Stimulated activated CD4-positive, alpha-beta T cell treated with anti-CD3 and anti-CD28 coated beads, Interleukin-12 subunit alpha, Interleukin-12 subunit beta, amount 100 ng/mL, for 48 hours (primary cell): ENCODE measurements at regions not wholly inside any gene's neighbourhood (a gene's known extent, or its start where the extent isn't known, plus 50 kb on each side); places are given as distances from the start of the nearest gene placed in this dataset.
"Not testable (repeated sequence)": the region's sequence is repeated elsewhere in the genome, so short reads cannot be mapped to it uniquely, and the experiment has no call there.

Experiments used
- DNase-seq, 3 donors: peaks; one replicate each; pipeline ENCODE4 v3.0.0-alpha.2; 2020; ENCODE audit warnings: low read depth in 2 of 3, low spot score in 1 of 3

DNA sequence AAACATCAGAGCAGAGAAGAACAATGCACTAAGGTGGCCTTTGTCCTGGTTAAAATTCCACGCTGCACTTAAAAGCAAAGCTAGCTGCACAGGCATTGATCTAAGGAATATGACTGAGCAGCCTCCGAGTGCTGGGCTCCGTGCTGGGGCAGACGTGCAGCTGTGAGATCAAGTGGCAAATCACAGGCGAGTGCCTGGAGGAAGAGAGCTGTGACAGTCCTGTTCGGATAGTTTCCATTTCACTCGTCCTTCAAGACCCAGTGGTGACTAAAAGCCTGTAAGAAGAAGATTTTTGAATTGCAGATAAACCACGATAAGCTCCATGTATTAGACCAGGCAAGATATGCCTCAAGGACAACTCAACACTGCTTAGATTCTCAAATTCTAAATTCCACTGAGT, 247.9 kb downstream of the ANKRD60 start:
- DNase-seq: no peak

DNA sequence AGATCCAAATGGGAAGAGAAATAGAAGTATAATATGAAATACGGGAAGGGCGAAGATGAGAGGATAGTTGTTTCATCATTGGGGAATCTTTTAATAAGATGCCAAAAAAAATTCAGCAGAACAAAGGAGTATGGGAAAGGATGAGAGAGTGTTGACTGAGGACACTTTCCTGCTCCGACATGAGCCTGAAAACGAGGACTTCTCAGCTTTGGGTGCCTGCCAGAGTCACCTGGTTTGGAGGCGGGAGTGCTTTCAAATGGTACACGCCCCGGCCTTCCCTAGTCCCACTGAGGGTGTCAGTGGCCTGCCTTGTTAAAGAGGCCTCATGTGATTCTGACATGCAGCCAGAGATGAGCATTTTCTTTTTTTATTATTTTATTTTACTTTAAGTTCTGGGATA, 250.9 kb downstream of the ANKRD60 start:
- DNase-seq: no peak

DNA sequence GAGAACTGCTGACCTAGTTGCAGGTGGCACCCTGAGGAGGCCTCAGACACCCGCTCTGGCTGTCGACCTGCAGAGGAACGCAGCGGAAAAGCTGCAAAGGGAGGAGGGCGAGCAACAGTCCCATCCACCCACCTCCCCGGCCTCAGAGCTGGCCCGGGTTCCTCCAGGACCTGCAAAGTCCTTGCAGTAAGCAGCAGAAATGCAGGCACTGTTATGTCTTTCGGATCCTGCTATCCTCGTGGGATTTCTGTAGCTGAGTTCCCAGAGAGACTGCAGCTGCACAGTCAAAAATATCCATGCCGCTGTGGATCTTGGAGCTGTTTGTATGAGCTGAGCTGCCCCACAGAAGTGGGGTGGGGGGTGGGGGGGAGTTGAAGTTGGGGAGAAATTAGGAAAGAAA, 251.3 kb downstream of the ANKRD60 start:
- DNase-seq: no peak

DNA sequence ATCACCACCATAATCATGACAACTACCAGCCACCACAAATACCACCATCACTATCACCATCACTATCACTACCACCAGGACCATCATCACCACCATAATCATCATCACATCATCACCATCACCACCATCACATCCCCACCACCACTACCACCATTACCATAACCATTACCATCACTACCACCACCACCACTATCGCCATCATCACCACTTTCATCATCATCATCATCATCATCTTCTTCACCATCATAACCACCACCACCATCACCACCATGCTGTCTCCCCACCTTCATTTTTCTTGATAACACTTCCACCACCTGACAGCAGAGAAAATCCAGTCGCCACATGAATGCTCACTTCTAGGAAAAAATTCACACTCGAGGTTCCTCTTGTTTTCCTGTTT, 253.6 kb downstream of the ANKRD60 start:
- DNase-seq: no peak

DNA sequence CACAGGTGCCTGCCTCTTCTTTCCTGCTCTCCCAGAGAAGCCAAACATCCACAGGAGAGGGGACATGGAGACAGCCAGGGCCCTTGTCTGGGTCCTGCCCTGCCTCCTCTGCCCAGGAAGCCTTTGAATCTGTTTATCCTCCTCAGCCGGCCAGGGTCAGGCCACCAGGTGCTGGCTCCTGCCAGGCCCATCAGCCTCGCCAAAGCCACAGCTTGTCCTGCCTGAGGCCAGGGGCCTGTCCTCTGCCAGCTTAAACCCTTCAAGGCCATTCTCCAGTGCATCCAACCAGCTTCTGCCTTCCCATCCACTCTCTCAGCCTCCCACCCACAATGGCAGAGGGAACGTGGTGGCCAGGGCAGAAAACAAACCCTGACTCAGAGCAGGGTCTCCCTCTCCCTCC, 254.6 kb downstream of the ANKRD60 start:
- DNase-seq: no peak

DNA sequence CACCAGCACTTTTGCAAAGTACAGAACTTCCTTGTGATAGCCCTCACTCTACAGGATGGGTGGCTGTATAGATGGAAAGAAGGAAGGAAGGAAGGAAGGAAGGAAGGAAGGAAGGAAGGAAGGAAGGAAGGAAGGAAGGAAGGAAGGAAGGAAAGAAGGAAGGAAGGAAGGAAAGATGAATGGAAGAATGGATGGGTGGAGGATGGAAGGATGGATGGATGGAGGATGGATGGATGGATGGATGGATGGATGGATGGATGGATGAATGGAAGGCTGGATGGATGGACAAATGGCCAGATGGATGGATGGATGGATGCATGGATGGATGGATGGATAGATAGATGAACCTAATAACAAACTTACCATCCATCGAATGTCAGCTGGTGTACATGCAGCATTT, 256.9 kb downstream of the ANKRD60 start:
- DNase-seq: not testable (repeated sequence)

DNA sequence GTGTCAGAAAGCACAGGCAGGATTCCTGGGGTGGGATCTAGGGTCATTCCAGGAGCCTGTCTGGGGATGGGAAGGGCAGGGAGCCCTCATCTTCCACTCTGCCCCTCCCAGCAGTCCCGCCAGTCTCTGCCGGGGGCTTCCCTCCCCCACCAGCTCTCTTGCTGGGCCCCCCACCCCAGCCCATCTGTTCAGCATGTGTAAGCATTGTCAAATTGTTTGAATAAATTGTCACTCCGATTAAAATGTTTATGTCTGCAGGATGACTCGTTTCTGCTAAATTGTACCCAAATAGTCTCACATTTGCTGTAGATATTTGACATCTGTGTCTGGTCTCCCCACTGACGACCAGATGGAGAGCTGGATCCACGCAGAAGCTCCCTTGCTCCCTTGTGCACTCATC, 257.6 kb downstream of the ANKRD60 start:
- no peak for DNase-seq

DNA sequence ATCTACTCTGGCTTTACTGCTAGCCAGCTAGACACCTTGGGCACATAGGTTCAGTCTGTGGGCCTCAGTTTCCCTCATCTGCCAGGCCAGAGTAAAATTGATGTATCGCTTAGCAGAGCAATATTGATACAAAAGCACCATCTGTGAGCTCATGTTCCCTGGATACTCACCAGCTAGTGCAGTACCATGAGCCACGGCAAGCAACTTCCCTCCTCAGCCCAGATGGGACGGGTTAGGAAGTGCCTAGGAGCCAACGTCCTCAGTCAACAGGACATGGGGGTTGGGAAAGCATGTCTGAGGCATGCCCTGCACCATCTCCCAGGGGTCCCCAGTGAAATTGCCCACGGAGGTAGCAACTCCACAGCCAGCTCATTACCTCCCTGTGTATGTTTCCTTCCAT, 258.3 kb downstream of the ANKRD60 start:
- no peak for DNase-seq

DNA sequence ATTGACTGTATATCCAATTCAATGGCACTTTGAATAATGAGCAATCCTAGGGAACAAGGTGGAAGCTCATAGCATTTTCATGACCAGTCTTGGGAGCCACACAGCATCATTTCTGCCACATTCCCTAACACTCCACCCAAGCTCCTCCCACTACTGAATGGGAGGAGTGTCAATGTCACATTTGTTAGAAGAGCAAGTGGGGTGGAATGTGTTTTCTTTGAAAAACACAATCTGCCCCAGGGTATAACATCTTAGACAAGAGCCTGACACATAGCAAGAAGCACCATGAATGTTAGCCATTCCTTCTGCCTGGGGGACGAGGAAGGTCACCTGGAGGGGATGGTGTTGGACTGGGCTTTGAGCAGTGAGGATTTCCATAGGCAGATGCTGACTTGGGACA, 258.3 kb upstream of the PMEPA1 start:
- no peak for DNase-seq

DNA sequence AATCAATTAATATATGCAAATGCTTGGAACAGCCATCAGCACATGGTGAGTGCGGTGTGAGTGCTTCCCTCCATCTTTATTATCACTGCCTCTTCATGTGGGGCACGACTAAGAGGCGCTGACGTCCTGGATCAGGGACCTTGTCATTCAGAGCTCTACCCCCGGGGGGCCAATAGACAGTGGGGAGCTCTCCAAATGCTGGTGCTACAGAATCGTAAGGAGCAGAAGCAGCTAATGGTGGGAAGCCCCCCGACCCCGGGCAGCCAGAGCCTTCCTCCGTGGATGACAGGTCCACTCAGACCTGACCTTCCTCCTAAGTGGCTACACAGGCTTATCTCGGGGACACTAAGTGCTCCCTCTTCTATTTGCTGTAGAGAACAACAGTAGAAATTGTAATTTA, 257.5 kb upstream of the PMEPA1 start:
- no peak for DNase-seq

DNA sequence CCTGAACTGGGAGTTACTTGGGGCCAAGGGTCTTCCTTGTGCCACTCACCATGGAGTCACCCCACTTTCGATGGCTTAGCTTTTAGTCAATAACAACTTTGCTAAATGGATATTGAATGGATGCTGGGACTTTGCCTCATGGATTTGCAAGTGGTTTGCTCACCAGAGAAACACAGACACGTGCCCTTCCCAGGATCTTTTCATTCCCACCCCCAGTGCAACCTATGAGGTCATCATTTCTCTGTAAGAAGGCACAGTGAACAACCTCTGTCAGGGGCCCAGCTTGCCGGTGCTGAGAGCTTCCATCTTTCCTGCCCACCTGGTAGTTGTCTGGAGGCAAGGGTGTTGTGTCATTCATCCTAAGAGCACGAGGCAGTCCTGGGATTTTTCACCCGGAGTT, 256.8 kb upstream of the PMEPA1 start:
- DNase-seq: no peak

DNA sequence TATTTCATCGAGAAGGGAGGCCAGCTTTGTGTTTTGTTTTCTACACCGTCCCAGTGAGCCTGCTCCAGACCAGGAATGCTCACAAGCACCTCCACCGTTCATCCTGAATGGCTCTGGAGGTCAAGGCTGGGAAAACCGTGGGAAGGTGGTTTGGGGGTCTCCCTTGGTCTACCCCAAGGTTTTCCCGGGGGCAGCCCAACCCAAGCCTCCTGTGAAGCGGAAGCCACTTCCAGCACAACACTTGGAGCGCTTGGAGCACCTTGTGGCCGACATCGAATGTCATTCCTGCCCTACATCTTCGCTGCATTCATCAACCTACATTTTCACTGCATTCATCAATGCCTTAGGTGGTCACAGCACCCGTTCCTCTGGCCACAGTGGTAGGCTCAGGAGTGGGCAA, 255.6 kb upstream of the PMEPA1 start:
- DNase-seq: no peak

DNA sequence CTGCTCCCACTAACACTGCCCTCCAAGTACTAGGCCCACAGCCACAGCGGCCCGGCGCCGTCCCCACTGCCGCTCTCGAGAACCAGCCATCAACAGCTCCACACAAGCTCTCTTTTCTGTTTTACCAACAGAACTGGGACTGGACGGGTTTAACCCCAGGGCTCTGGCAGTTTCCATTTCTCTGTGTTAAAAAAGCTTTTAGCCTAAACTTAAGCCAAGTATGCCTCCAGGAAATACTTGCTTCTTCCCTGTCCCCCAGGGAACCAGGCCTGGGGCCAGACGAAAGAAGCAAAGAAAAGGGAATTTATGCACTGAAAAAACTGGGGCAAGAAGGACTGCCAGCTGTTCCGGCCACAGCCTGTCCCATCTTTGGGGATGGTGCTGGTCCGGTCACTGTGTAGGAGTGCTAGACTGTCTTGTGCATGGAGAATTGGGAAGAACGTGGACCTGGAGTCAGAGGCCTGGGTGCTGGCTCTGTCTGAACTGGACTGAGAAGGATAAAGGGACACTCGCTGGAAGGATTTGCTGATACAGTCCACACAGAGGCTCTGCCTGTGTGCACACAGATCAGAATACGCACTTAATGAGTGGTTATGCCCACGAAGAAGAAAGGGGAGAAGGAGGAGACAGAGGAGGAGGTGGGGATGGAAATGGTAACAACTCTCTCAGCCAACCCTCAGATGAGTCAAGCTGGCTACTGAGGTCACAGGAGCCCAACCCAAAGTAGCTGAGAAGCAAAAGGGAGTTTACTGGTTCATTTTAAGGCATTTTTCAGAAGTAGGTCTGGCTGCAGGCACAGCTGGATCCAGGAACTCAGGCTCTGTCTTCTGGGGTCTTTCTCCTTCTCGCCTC, 254.4 kb upstream of the PMEPA1 start:
- no peak for DNase-seq

DNA sequence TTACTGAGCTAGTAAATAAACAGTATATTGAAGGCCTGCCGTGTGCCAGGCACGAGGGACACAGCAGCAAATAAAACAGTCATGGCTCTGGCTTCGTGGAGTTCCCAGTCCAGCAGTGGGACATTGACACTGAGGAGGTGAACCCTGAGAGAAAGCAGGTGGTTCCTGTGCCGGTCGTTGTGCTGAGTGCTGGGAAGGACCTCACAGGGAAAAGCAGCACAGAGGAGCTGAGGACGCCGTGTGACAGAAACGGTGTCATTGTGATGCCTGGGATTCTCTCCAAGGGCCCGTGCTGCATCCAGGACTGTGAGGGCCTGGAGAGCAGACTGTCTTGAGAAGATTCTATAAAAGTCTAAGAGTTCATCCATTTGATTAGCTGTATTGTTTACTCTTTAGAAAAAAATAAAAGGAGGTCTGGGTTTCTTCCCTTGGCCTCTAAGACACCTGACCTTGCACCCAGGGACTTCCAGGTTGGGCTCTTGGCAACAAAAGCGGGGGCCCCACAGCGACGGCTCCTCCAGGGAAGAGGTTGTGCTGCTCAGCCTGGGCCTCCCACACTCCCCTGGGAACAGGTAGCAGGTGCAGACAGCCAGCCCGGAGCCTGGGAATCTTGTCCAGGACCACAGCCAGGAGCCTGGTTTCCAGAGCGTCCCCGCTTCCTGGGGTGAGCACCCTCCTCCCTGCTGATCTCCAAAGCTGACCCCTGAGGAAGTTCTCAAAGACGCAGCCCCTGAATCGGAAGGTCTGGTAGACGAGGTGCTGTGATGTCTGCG, 251.2 kb upstream of the PMEPA1 start:
- DNase-seq: no peak

DNA sequence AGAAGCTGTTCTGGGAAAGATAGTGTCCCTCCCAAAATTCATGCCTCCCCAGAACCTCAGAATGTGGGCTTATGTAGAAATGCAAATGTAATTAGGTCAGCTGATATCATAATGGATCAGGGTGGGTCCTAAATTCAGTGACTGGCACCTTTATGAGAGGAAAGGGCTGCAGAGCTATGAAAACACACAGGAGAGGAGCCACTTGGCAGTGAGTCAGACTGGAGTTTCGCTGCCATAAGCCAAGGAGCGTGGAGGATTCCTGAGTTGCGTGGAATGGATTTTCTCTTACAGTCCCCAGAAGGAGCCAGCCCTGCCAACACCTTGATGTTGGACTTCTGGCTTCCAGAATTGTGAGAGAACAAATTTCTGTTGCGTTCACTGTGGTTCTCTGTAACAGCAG, 249.8 kb upstream of the PMEPA1 start:
- no peak for DNase-seq

DNA sequence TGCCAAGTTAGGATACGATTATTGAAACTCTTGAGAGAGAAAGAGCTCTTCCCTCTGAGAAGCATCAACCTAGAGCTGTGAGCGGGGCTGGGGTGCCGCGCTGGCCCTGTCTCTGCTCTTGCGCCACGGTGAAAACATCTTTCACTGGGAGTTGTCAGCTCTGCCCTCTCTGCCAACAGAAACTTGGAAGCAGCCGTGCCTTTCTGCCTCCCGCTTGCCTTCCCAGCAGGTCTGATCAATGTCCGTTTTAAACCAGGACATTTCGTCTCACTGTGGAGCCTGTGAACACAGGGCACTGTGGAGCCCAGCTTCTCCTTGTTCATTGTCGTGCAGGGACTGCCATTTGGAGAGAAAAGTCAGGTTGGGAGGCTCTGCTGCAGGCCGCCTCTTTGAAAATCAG, 249.2 kb upstream of the PMEPA1 start:
- no peak for DNase-seq

DNA sequence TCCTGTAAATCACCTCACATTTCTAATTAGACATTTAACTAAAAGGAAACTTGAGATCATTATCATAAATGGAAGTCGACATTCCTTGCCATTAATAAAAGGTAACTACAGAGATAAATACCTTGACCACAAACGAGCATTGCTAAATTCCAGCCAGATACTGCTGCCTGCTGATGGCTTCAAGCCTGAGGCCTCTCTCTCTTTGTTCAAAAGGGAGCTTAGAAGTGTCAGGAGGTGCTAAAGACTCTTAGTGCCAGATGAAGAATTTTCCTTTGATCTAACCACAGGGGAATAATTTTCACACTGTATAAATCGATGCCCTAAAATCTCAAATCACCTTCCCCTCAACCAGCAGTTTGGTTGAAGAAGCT, 248.2 kb upstream of the PMEPA1 start:
- DNase-seq: no peak

DNA sequence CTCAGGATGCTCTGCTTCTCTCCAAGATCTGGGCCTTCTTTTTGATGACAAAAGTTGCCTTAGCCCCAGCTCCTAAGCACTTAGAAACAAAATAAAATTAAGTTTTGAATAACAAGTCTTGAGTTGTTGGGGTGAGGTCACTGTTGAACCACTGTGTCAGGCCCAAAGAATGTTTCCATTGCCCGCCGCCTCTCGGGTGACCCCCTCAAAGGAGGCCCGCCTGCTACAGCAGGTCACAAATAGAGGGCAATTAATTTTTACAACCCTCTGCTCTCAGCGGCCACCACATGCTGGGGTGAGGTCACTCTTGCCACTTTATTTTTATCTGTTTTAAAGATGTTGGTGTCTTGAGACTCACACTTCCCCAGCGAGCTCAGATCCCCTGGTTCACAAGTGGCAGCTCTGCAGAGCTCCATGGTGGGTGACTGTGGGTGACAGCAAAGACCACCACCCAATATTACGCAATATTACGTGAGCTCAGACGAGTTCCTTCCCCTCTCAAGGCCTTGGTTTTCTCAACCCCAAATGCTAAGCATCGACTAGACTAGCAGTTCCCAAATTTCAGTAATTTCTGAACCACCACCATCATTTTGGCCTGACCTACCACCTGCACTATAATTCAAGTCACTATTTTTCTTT, 247.7 kb upstream of the PMEPA1 start:
- no peak for DNase-seq

DNA sequence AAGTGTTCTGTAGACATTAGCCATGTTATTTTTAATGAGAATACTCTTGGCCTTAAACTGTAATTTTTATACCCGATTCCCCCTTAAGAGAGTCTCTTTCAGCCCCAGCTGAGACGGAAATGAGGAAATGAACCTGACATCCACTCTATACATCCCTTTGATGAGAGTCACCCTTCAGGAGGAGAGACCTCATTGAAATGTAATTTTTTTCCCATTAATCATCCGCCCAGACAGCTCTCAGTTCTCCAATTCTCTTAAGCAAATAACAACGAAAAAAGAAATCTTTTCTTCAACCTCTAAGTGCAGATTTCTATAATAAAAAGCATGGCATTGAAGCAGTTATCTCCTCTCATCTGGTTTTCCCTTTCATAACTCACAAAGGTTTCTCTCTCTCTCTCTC, 243.8 kb upstream of the PMEPA1 start:
- no peak for DNase-seq

DNA sequence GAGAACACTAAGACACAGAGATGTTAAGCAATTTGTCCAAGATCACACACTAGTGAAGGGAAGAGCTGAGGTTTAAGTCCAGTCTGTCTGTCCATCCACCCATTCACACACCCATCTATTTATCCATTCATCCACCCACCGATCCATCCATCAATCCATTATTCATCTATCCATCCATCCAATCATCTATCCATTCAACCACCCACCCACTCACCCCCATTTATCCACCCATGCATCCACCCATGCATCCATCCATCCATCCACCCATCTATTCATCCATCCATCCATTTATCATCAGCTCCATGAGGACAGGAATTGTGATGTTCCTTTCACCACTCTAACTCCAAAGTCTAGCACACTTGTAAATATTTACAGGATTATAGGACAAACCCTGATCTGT, 242.3 kb upstream of the PMEPA1 start:
- DNase-seq: no peak

DNA sequence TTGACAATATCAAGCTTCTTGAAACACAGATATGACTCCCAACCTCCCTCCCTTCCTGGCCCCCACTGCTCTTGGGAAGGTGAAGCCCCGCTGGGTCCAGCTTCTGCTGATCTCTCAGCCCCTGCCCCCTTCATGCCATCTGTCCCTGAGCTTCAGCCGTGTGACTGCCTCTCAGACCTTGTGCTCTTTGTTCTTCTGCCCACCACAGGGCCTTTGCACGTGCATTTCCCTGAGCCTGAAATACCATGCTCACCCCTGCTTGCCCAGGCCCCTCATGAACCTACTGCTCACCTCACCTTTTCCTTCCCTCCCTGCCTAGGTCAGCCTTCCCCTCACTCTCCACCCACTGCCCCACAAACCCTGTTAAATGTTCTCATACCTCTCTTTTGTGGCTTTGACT, 241.7 kb upstream of the PMEPA1 start:
- DNase-seq: no peak

DNA sequence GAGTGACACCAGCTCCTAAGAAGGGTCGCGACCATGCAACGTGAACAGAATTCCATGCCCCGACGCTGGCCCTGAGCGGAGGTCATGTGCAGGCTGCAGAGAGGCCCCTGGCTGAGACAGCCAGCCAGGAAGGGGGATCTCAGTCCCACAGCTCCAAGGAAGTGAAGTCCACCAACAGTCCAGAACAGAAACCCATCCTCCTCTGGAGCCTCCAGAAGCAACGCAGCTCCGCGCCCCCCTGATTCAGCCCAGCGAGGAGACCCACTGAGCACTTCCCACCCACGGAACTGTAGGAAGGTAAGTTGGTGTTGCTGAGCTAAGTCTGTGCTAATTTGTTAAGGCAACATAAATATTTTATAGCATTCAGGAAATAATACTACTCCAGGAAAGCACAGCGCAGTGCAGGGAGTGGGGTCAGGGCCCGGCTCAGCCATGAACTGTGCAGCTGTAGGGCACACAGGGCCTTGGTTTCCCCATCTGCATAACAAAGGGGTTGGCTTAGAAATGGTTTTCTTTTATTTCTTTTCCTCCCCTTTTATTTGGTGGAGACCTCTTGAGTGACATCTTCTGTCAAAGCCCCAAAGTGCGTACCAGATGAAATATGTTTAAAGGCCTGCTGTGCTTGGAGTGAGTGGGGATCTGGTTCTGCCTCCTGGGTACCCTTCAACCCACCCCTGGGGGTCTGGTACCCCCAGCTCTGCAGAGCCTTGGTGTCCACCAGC, 241.1 kb upstream of the PMEPA1 start:
- DNase-seq: no peak
